ENCODE measurements at regions not wholly inside any gene's neighbourhood (a gene's known extent, or its start where the extent isn't known, plus 50 kb on each side); places are given as distances from the start of the nearest gene placed in this dataset.

DNA sequence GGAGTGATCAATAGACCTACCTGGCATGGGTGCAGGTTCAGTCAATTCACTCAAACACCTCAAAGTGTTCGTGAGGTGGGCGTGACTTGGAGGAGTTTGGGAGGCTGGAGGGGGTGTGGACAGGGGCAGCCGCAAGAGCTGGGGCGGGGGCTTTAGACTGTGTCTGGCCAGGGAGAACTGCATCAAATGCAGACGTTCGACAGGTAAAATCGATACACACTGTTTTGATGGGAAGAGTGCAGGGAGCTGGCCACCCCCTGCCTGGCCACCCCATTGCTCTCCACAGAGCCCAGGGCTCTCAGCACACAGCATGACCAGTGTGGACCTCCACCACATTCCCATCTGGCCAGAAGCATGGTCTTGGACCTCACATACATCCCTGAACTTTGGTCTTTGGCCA, 412.1 kb downstream of the OCA2 start:
- peak; percentile 6 for ATAC-seq
- Histone ChIP-seq H3K36me3 (no peaks in the 10 kb centered on the region), H3K4me3 (no peak overlapping the region), H3K27me3 (no peaks in the 10 kb centered on the region), H3K27ac (no peak overlapping the region), H3K4me1 (no peaks in the 10 kb centered on the region), H3K9me3 (no peaks in the 10 kb centered on the region)
- 73% methylated on average over 4 of the region's 7 CpGs; no CpG with 5 or more reads in 1 of the 2 donors for WGBS, 2 donors (ENCODE audit: low coverage in 1 of 2)
- no peak for TF ChIP-seq EP300 (IDR thresholded peaks at IDR 0.05)
- TF ChIP-seq, protein P1, sequence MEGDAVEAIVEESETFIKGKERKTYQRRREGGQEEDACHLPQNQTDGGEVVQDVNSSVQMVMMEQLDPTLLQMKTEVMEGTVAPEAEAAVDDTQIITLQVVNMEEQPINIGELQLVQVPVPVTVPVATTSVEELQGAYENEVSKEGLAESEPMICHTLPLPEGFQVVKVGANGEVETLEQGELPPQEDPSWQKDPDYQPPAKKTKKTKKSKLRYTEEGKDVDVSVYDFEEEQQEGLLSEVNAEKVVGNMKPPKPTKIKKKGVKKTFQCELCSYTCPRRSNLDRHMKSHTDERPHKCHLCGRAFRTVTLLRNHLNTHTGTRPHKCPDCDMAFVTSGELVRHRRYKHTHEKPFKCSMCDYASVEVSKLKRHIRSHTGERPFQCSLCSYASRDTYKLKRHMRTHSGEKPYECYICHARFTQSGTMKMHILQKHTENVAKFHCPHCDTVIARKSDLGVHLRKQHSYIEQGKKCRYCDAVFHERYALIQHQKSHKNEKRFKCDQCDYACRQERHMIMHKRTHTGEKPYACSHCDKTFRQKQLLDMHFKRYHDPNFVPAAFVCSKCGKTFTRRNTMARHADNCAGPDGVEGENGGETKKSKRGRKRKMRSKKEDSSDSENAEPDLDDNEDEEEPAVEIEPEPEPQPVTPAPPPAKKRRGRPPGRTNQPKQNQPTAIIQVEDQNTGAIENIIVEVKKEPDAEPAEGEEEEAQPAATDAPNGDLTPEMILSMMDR (IDR thresholded peaks at IDR 0.05), result no peak
- TF ChIP-seq POLR2A (IDR thresholded peaks at IDR 0.05), result no peak
- no peak for TF ChIP-seq POLR2AphosphoS5 (IDR thresholded peaks at IDR 0.05)

DNA sequence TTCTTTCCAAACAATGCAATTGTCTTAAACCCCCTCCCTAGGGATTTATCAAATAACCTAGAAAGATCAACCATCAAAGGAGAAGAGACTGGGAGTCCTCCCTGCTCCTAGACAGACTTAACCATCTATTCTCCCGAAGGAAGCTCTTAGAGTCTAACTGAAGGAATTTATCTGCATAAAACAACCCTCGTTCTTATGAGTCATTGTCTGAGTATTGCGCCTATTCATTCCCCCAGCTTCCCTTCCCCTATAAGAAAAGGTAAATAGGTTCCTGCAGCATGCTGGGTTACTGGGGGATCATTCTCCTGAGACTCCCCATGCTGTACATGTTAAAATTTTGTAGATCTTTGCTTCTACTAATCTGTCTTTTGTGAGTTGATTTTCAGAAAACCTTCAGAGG, 412.7 kb downstream of the OCA2 start:
- Histone ChIP-seq H3K27ac (no peak overlapping the region), H3K36me3 (no peaks in the 10 kb centered on the region), H3K4me3 (no peak overlapping the region), H3K9me3 (no peaks in the 10 kb centered on the region), H3K27me3 (no peaks in the 10 kb centered on the region), H3K4me1 (no peaks in the 10 kb centered on the region)
- ATAC-seq, result no peak
- TF ChIP-seq, protein P1 (IDR thresholded peaks at IDR 0.05), result no peak
- no peak for TF ChIP-seq EP300 (IDR thresholded peaks at IDR 0.05)
- no peak for TF ChIP-seq POLR2AphosphoS5 (IDR thresholded peaks at IDR 0.05)
- TF ChIP-seq POLR2A (IDR thresholded peaks at IDR 0.05), result no peak
- WGBS, 2 donors (ENCODE audit: low coverage in 1 of 2), result 70 to 89% methylated on average over 3 of the region's 3 CpGs

DNA sequence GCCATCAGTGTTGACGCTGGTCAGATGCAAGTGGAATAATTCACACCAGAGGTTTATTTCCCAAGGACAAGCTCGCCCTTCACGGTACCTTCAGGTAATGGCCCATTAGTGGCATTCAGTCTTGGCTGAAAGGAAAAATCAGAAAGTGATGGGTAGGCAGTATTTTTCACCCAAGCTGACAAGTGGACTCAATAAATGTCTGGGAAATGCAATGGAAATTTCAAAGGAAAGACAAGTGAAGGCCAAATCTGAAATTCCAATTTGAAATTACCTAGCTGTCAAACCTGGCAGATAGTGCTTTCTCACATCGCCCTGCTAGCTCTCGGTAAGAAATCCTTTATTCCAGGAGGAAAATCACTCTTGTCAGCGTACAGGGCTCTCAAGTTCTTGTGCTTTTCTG, 413.5 kb downstream of the OCA2 start:
- no peaks in the 10 kb centered on the region for H3K36me3 ChIP-seq
- H3K4me3 ChIP-seq, result no peak overlapping the region
- no peak for ATAC-seq
- WGBS, 2 donors (ENCODE audit: low coverage in 1 of 2), result 90 to 93% methylated on average over 5 to 6 of the region's 6 CpGs
- H3K9me3 ChIP-seq, result no peaks in the 10 kb centered on the region
- H3K27me3 ChIP-seq, result no peaks in the 10 kb centered on the region
- TF ChIP-seq, protein P1 (IDR thresholded peaks at IDR 0.05), result no peak
- TF ChIP-seq POLR2AphosphoS5 (IDR thresholded peaks at IDR 0.05) (no peak), POLR2A (IDR thresholded peaks at IDR 0.05) (no peak), EP300 (IDR thresholded peaks at IDR 0.05) (no peak)
- no peak overlapping the region for H3K27ac ChIP-seq
- H3K4me1 ChIP-seq, result no peaks in the 10 kb centered on the region

DNA sequence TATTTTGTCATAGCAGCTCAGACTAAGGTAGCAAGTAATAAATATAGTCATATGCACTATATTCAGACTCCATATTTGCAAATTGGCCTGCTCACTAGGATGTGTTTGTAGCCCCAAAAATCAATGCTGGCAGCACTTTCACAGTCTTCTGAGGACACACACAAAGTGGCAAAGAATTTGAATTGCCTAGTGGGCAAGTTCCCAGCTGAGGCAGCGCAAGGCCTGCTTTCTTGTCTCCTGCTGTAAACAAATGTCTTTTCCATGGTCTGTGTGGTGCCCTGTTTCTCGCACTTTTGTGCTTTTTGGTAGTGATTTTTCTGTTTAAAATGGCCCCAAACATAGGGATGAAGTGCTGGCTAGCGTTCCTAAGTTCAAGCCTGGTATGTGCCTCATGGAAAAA, 416.0 kb downstream of the OCA2 start:
- TF ChIP-seq EP300 (IDR thresholded peaks at IDR 0.05) (no peak), POLR2AphosphoS5 (IDR thresholded peaks at IDR 0.05) (no peak), POLR2A (IDR thresholded peaks at IDR 0.05) (no peak)
- TF ChIP-seq, protein P1 (IDR thresholded peaks at IDR 0.05), result no peak
- no peaks in the 10 kb centered on the region for H3K36me3 ChIP-seq
- no peaks in the 10 kb centered on the region for H3K9me3 ChIP-seq
- WGBS, 2 donors (ENCODE audit: low coverage in 1 of 2), result 70 to 74% methylated on average over 3 of the region's 3 CpGs
- peaks cover 0 to 5% (median 0%) of the 10 kb centered on the region in 3 donors for H3K4me1 ChIP-seq
- ATAC-seq, result no peak
- H3K27me3 ChIP-seq, result peaks cover under 1% of the 10 kb centered on the region
- no peak overlapping the region for H3K4me3 ChIP-seq
- no peak overlapping the region for H3K27ac ChIP-seq

- no peak overlapping the region for H3K4me3 ChIP-seq
- WGBS, 2 donors (ENCODE audit: low coverage in 1 of 2), result 52 to 77% methylated on average over 6 to 7 of the region's 8 CpGs
- TF ChIP-seq POLR2AphosphoS5 (IDR thresholded peaks at IDR 0.05) (no peak), EP300 (IDR thresholded peaks at IDR 0.05) (no peak), POLR2A (IDR thresholded peaks at IDR 0.05) (no peak)
- TF ChIP-seq, protein P1 (IDR thresholded peaks at IDR 0.05), result no peak
- peaks cover 8% of the 10 kb centered on the region for H3K27me3 ChIP-seq
- H3K36me3 ChIP-seq, result no peaks in the 10 kb centered on the region
- H3K27ac ChIP-seq, result no peak overlapping the region
- H3K4me1 ChIP-seq, result peaks cover 0 to 5% (median 0%) of the 10 kb centered on the region in 3 donors
- no peak for ATAC-seq
- no peaks in the 10 kb centered on the region for H3K9me3 ChIP-seq
Observed at GRCh38 chr15:27681038-27681437, 418.1 kb downstream of the OCA2 start.
